GM23338 (cell line): ENCODE measurements at regions not wholly inside any gene's neighbourhood (a gene's known extent, or its start where the extent isn't known, plus 50 kb on each side); places are given as distances from the start of the nearest gene placed in this dataset.

Experiments
- ATAC-seq: fragments of 200-7000 bp; cut with Tn5 transposase; 3 replicates; pipeline ENCODE4 v1.9.1; 2020
- DNase-seq: peaks from one replicate; pipeline ENCODE4 v3.0.0-alpha.2; 2015; ENCODE audit warnings: low spot score
- H2AFZ ChIP-seq: fragments of 200-600 bp; sonication (generic); 2 replicates; pipeline ENCODE4 v1.8.0; 2016; ENCODE audit warnings: antibody characterized with exemption, mild to moderate bottlenecking, moderate library complexity
- H3F3A ChIP-seq: fragments of 200-600 bp; sonication (generic); replicated peaks from 2 replicates; pipeline ENCODE4 v1.8.0; 2017; ENCODE audit warnings: antibody characterized with exemption, mixed run types, low read depth
- H3K27ac ChIP-seq: fragments of 200-600 bp; sonication (generic); 2 replicates; pipeline ENCODE4 v1.6.1; 2016; ENCODE audit warnings: low read depth
- H3K27me3 ChIP-seq: fragments of 200-600 bp; sonication (generic); 2 replicates; pipeline ENCODE4 v1.8.0; 2016; ENCODE audit warnings: mild to moderate bottlenecking, mixed run types, moderate library complexity; ENCODE audit not compliant: insufficient read depth
- H3K36me3 ChIP-seq: fragments of 200-600 bp; sonication (generic); 2 replicates; pipeline ENCODE4 v1.8.0; 2016; ENCODE audit warnings: mild to moderate bottlenecking; ENCODE audit not compliant: insufficient read depth
- H3K4me1 ChIP-seq: fragments of 200-600 bp; sonication (generic); 2 replicates; pipeline ENCODE4 v1.8.0; 2016; ENCODE audit warnings: mild to moderate bottlenecking, moderate library complexity; ENCODE audit not compliant: insufficient read depth
- H3K4me2 ChIP-seq: fragments of 200-600 bp; sonication (generic); 2 replicates; pipeline ENCODE4 v1.7.1; 2017; ENCODE audit warnings: mixed run types
- H3K4me3 ChIP-seq: fragments of 200-600 bp; sonication (generic); 2 replicates; pipeline ENCODE4 v1.6.1; 2016; ENCODE audit warnings: mixed run types
- H3K79me2 ChIP-seq: fragments of 200-600 bp; sonication (generic); replicated peaks from 2 replicates; pipeline ENCODE4 v1.8.0; 2017; ENCODE audit warnings: mild to moderate bottlenecking; ENCODE audit not compliant: insufficient read depth
- H3K9me2 ChIP-seq: fragments of 200-600 bp; sonication (generic); 2 replicates; pipeline ENCODE4 v1.8.0; 2017; ENCODE audit not compliant: insufficient read depth
- H4K20me1 ChIP-seq: fragments of 200-600 bp; sonication (generic); replicated peaks from 2 replicates; pipeline ENCODE4 v1.8.0; 2017; ENCODE audit warnings: mild to moderate bottlenecking; ENCODE audit not compliant: insufficient read depth
- H3K27ac Mint-ChIP-seq: 2 replicates; pipeline ENCODE4 v1.8.0; 2020; ENCODE audit warnings: inconsistent platforms, mild to moderate bottlenecking, moderate library complexity, mixed read lengths
- H3K27me3 Mint-ChIP-seq: 3 replicates; pipeline ENCODE4 v1.8.0; 2022; ENCODE audit warnings: low read depth, mild to moderate bottlenecking, moderate library complexity, mixed read lengths, inconsistent platforms; ENCODE audit not compliant: insufficient read depth, poor library complexity
- H3K36me3 Mint-ChIP-seq: 3 replicates; pipeline ENCODE4 v1.8.0; 2021; ENCODE audit warnings: low read depth, mild to moderate bottlenecking, inconsistent platforms, moderate library complexity, mixed read lengths
- H3K4me1 Mint-ChIP-seq: 3 replicates; pipeline ENCODE4 v1.8.0; 2020; ENCODE audit warnings: mild to moderate bottlenecking, inconsistent platforms, mixed read lengths
- H3K4me3 Mint-ChIP-seq: 3 replicates; pipeline ENCODE4 v1.8.0; 2021; ENCODE audit warnings: moderate library complexity, mild to moderate bottlenecking, inconsistent platforms, mixed read lengths
- H3K9me3 Mint-ChIP-seq: 3 replicates; pipeline ENCODE4 v1.8.0; 2020; ENCODE audit warnings: moderate library complexity, mild to moderate bottlenecking, inconsistent platforms, mixed read lengths
- CREB1 ChIP-seq: fragments of 250-450 bp; sonication (Bioruptor Pico); IDR thresholded peaks from 2 replicates; pipeline ENCODE4 v1.5.0; 2020; ENCODE audit warnings: low read depth, mild to moderate bottlenecking, moderate library complexity
- EZH2 ChIP-seq: fragments of 200-600 bp; sonication (generic); IDR thresholded peaks from one replicate; pipeline ENCODE4 v1.8.0; 2017; ENCODE audit warnings: antibody characterized with exemption, mild to moderate bottlenecking, low read depth; ENCODE audit not compliant: unreplicated experiment
- EZH2phosphoT487 ChIP-seq: fragments of 200-600 bp; sonication (generic); IDR thresholded peaks from one replicate; pipeline ENCODE4 v1.8.1; 2018; ENCODE audit warnings: antibody characterized with exemption; ENCODE audit not compliant: unreplicated experiment
- JUNB ChIP-seq: IDR thresholded peaks from one replicate; pipeline ENCODE4 v1.6.1; 2016; ENCODE audit warnings: antibody characterized with exemption; ENCODE audit not compliant: unreplicated experiment
- NANOG ChIP-seq: IDR thresholded peaks from 2 replicates; pipeline ENCODE4 v1.6.1; 2016; ENCODE audit warnings: antibody characterized with exemption, borderline replicate concordance
- POLR2AphosphoS5 ChIP-seq: IDR thresholded peaks from 2 replicates; pipeline ENCODE4 v1.6.1; 2016; ENCODE audit warnings: antibody characterized with exemption, low read depth
- STAT1 ChIP-seq: IDR thresholded peaks from one replicate; pipeline ENCODE4 v1.6.1; 2016; ENCODE audit warnings: antibody characterized with exemption; ENCODE audit not compliant: unreplicated experiment
- ZNF114 ChIP-seq: fragments of 250-450 bp; sonication (Bioruptor Pico); IDR thresholded peaks from 2 replicates; pipeline ENCODE4 v1.5.0; 2020; ENCODE audit warnings: mild to moderate bottlenecking, moderate library complexity
- ZNF331 ChIP-seq: fragments of 250-450 bp; sonication (Bioruptor Pico); IDR thresholded peaks from 2 replicates; pipeline ENCODE4 v1.5.0; 2020; ENCODE audit warnings: low read depth, mild to moderate bottlenecking, moderate library complexity
- TF ChIP-seq, protein P1 (sequence below): IDR thresholded peaks from one replicate; pipeline ENCODE4 v1.6.1; 2018; ENCODE audit warnings: antibody characterized with exemption; ENCODE audit not compliant: unreplicated experiment
- TF ChIP-seq, protein P2 (sequence below), 2 experiments: fragments of 200-600 bp in 1 of 2; sonication (generic) in 1 of 2; conservative IDR thresholded peaks; 2 replicates each; pipeline versions ENCODE4 v1.5.1 to v1.6.1; 2016 to 2017; ENCODE audit warnings: antibody characterized with exemption in 2 of 2, low read depth in 2 of 2, mild to moderate bottlenecking in 2 of 2, moderate library complexity in 1 of 2
- TF ChIP-seq, protein P3 (sequence below): IDR thresholded peaks from 2 replicates; pipeline ENCODE4 v1.6.1; 2016; ENCODE audit warnings: antibody characterized with exemption
- TF ChIP-seq, protein P4 (sequence below): fragments of 250-450 bp; sonication (Bioruptor Pico); IDR thresholded peaks from 2 replicates; pipeline ENCODE4 v1.5.0; 2020; ENCODE audit warnings: mild to moderate bottlenecking, moderate library complexity

DNA sequence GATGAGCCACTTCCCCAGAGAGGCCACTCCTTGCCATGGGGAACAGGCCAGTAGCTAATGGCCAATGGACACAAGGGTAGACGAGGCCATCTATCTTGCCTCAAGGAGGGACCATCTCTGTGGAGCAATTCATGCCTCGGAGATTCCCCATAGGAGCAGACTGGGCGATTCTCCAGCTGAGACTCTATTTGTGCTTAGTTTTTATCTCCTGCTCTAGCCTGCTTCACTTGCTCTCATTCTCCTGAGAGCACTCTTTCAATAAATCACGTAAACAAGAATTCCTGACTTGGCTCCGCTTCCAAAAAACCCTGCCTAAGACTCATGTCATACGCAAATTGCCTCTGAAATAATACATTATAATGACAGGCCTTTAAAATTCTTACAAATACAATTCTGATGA is 396.4 kb upstream of the USP15 start:
- DNase-seq: no peak
- ATAC-seq: no peak
- no peaks in the 10 kb centered on the region for H3K79me2 ChIP-seq
- Mint-ChIP-seq H3K27ac (no peak overlapping the region), H3K4me3 (no peak overlapping the region), H3K4me1 (no peaks in the 10 kb centered on the region), H3K27me3 (no peaks in the 10 kb centered on the region), H3K9me3 (no peaks in the 10 kb centered on the region), H3K36me3 (no peaks in the 10 kb centered on the region)
- H3K4me3 ChIP-seq: no peak overlapping the region
- no peak overlapping the region for H3K27ac ChIP-seq
- H3F3A ChIP-seq: no peaks in the 10 kb centered on the region
- H2AFZ ChIP-seq: no peak overlapping the region
- H3K4me2 ChIP-seq: no peak overlapping the region
- H3K36me3 ChIP-seq: no peaks in the 10 kb centered on the region
- H3K27me3 ChIP-seq: no peaks in the 10 kb centered on the region
- TF ChIP-seq EZH2phosphoT487 (no peak), POLR2AphosphoS5 (no peak), STAT1 (no peak), EZH2 (no peak), ZNF114 (CRISPR knock-in tag) (no peak), ZNF331 (CRISPR knock-in tag) (no peak), JUNB (no peak), NANOG (no peak), CREB1 (CRISPR knock-in tag) (no peak)
- TF ChIP-seq, protein P1, sequence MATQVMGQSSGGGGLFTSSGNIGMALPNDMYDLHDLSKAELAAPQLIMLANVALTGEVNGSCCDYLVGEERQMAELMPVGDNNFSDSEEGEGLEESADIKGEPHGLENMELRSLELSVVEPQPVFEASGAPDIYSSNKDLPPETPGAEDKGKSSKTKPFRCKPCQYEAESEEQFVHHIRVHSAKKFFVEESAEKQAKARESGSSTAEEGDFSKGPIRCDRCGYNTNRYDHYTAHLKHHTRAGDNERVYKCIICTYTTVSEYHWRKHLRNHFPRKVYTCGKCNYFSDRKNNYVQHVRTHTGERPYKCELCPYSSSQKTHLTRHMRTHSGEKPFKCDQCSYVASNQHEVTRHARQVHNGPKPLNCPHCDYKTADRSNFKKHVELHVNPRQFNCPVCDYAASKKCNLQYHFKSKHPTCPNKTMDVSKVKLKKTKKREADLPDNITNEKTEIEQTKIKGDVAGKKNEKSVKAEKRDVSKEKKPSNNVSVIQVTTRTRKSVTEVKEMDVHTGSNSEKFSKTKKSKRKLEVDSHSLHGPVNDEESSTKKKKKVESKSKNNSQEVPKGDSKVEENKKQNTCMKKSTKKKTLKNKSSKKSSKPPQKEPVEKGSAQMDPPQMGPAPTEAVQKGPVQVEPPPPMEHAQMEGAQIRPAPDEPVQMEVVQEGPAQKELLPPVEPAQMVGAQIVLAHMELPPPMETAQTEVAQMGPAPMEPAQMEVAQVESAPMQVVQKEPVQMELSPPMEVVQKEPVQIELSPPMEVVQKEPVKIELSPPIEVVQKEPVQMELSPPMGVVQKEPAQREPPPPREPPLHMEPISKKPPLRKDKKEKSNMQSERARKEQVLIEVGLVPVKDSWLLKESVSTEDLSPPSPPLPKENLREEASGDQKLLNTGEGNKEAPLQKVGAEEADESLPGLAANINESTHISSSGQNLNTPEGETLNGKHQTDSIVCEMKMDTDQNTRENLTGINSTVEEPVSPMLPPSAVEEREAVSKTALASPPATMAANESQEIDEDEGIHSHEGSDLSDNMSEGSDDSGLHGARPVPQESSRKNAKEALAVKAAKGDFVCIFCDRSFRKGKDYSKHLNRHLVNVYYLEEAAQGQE: no peak
- TF ChIP-seq, protein P2, sequence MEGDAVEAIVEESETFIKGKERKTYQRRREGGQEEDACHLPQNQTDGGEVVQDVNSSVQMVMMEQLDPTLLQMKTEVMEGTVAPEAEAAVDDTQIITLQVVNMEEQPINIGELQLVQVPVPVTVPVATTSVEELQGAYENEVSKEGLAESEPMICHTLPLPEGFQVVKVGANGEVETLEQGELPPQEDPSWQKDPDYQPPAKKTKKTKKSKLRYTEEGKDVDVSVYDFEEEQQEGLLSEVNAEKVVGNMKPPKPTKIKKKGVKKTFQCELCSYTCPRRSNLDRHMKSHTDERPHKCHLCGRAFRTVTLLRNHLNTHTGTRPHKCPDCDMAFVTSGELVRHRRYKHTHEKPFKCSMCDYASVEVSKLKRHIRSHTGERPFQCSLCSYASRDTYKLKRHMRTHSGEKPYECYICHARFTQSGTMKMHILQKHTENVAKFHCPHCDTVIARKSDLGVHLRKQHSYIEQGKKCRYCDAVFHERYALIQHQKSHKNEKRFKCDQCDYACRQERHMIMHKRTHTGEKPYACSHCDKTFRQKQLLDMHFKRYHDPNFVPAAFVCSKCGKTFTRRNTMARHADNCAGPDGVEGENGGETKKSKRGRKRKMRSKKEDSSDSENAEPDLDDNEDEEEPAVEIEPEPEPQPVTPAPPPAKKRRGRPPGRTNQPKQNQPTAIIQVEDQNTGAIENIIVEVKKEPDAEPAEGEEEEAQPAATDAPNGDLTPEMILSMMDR (conservative IDR thresholded peaks at IDR 0.05; ENCODE audit: low read depth in 2 of 2): no peak
- TF ChIP-seq, protein P3, sequence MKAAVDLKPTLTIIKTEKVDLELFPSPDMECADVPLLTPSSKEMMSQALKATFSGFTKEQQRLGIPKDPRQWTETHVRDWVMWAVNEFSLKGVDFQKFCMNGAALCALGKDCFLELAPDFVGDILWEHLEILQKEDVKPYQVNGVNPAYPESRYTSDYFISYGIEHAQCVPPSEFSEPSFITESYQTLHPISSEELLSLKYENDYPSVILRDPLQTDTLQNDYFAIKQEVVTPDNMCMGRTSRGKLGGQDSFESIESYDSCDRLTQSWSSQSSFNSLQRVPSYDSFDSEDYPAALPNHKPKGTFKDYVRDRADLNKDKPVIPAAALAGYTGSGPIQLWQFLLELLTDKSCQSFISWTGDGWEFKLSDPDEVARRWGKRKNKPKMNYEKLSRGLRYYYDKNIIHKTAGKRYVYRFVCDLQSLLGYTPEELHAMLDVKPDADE: no peak
- TF ChIP-seq, protein P4, sequence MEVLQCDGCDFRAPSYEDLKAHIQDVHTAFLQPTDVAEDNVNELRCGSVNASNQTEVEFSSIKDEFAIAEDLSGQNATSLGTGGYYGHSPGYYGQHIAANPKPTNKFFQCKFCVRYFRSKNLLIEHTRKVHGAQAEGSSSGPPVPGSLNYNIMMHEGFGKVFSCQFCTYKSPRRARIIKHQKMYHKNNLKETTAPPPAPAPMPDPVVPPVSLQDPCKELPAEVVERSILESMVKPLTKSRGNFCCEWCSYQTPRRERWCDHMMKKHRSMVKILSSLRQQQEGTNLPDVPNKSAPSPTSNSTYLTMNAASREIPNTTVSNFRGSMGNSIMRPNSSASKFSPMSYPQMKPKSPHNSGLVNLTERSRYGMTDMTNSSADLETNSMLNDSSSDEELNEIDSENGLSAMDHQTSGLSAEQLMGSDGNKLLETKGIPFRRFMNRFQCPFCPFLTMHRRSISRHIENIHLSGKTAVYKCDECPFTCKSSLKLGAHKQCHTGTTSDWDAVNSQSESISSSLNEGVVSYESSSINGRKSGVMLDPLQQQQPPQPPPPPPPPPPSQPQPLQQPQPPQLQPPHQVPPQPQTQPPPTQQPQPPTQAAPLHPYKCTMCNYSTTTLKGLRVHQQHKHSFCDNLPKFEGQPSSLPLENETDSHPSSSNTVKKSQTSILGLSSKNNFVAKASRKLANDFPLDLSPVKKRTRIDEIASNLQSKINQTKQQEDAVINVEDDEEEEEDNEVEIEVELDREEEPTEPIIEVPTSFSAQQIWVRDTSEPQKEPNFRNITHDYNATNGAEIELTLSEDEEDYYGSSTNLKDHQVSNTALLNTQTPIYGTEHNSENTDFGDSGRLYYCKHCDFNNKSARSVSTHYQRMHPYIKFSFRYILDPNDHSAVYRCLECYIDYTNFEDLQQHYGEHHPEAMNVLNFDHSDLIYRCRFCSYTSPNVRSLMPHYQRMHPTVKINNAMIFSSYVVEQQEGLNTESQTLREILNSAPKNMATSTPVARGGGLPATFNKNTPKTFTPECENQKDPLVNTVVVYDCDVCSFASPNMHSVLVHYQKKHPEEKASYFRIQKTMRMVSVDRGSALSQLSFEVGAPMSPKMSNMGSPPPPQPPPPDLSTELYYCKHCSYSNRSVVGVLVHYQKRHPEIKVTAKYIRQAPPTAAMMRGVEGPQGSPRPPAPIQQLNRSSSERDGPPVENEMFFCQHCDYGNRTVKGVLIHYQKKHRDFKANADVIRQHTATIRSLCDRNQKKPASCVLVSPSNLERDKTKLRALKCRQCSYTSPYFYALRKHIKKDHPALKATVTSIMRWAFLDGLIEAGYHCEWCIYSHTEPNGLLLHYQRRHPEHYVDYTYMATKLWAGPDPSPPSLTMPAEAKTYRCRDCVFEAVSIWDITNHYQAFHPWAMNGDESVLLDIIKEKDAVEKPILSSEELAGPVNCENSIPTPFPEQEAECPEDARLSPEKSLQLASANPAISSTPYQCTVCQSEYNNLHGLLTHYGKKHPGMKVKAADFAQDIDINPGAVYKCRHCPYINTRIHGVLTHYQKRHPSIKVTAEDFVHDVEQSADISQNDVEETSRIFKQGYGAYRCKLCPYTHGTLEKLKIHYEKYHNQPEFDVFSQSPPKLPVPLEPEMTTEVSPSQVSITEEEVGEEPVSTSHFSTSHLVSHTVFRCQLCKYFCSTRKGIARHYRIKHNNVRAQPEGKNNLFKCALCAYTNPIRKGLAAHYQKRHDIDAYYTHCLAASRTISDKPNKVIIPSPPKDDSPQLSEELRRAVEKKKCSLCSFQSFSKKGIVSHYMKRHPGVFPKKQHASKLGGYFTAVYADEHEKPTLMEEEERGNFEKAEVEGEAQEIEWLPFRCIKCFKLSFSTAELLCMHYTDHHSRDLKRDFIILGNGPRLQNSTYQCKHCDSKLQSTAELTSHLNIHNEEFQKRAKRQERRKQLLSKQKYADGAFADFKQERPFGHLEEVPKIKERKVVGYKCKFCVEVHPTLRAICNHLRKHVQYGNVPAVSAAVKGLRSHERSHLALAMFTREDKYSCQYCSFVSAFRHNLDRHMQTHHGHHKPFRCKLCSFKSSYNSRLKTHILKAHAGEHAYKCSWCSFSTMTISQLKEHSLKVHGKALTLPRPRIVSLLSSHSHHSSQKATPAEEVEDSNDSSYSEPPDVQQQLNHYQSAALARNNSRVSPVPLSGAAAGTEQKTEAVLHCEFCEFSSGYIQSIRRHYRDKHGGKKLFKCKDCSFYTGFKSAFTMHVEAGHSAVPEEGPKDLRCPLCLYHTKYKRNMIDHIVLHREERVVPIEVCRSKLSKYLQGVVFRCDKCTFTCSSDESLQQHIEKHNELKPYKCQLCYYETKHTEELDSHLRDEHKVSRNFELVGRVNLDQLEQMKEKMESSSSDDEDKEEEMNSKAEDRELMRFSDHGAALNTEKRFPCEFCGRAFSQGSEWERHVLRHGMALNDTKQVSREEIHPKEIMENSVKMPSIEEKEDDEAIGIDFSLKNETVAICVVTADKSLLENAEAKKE (CRISPR knock-in tag): no peak
- no peaks in the 10 kb centered on the region for H3K9me2 ChIP-seq
- no peaks in the 10 kb centered on the region for H3K4me1 ChIP-seq
- H4K20me1 ChIP-seq: no peaks in the 10 kb centered on the region
